ENCODE measurements at regions not wholly inside any gene's neighbourhood (a gene's known extent, or its start where the extent isn't known, plus 50 kb on each side); places are given as distances from the start of the nearest gene placed in this dataset.

- TF ChIP-seq, protein P1, sequence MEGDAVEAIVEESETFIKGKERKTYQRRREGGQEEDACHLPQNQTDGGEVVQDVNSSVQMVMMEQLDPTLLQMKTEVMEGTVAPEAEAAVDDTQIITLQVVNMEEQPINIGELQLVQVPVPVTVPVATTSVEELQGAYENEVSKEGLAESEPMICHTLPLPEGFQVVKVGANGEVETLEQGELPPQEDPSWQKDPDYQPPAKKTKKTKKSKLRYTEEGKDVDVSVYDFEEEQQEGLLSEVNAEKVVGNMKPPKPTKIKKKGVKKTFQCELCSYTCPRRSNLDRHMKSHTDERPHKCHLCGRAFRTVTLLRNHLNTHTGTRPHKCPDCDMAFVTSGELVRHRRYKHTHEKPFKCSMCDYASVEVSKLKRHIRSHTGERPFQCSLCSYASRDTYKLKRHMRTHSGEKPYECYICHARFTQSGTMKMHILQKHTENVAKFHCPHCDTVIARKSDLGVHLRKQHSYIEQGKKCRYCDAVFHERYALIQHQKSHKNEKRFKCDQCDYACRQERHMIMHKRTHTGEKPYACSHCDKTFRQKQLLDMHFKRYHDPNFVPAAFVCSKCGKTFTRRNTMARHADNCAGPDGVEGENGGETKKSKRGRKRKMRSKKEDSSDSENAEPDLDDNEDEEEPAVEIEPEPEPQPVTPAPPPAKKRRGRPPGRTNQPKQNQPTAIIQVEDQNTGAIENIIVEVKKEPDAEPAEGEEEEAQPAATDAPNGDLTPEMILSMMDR (IDR thresholded peaks at IDR 0.05), result no peak
- TF ChIP-seq ZFX (IDR thresholded peaks at IDR 0.05; ENCODE audit: borderline replicate concordance), result no peak
Observed at GRCh38 chr2:14998546-14998945, 366.0 kb downstream of the LRATD1 start.

Measured in 22Rv1 (cell line).